ENCODE measurements at regions not wholly inside any gene's neighbourhood (a gene's known extent, or its start where the extent isn't known, plus 50 kb on each side); places are given as distances from the start of the nearest gene placed in this dataset.

DNA sequence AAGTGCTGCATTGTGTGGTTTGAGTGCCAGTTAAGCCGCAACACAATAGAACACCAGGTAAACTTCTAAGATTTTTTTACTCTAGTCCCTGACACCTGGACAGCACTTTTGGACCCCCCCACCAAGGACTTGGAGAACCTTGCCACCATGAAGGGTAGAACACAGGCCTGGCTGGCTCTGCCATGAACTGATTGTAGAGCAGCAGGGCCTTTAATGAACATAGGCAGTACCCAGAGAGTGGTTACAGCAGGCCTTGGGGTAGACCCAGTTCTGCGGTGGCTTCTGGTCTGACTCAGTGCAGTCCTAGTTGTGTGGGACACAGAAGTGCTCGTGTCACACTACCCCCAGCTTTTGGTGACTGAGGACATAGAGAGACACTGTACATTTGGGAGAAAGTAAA lies 648.3 kb downstream of the PCDH19 start (continued):
- TF ChIP-seq, protein P1, sequence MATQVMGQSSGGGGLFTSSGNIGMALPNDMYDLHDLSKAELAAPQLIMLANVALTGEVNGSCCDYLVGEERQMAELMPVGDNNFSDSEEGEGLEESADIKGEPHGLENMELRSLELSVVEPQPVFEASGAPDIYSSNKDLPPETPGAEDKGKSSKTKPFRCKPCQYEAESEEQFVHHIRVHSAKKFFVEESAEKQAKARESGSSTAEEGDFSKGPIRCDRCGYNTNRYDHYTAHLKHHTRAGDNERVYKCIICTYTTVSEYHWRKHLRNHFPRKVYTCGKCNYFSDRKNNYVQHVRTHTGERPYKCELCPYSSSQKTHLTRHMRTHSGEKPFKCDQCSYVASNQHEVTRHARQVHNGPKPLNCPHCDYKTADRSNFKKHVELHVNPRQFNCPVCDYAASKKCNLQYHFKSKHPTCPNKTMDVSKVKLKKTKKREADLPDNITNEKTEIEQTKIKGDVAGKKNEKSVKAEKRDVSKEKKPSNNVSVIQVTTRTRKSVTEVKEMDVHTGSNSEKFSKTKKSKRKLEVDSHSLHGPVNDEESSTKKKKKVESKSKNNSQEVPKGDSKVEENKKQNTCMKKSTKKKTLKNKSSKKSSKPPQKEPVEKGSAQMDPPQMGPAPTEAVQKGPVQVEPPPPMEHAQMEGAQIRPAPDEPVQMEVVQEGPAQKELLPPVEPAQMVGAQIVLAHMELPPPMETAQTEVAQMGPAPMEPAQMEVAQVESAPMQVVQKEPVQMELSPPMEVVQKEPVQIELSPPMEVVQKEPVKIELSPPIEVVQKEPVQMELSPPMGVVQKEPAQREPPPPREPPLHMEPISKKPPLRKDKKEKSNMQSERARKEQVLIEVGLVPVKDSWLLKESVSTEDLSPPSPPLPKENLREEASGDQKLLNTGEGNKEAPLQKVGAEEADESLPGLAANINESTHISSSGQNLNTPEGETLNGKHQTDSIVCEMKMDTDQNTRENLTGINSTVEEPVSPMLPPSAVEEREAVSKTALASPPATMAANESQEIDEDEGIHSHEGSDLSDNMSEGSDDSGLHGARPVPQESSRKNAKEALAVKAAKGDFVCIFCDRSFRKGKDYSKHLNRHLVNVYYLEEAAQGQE (IDR thresholded peaks at IDR 0.05; ENCODE audit: unreplicated experiment): no peak
- TF ChIP-seq CREB1 (CRISPR knock-in tag; IDR thresholded peaks at IDR 0.05; ENCODE audit: low read depth): no peak
- TF ChIP-seq EZH2 (IDR thresholded peaks at IDR 0.05; ENCODE audit: low read depth, unreplicated experiment): no peak
- no peak for TF ChIP-seq JUNB (IDR thresholded peaks at IDR 0.05; ENCODE audit: unreplicated experiment)
- TF ChIP-seq POLR2AphosphoS5 (IDR thresholded peaks at IDR 0.05; ENCODE audit: low read depth): no peak
- no peak for TF ChIP-seq STAT1 (IDR thresholded peaks at IDR 0.05; ENCODE audit: unreplicated experiment)

- no peak overlapping the region for H3K27ac ChIP-seq (ENCODE audit: low read depth)
- Mint-ChIP-seq H3K4me1 (peaks cover 9% of the 10 kb centered on the region; the same call in 2 of the 3 replicates), H3K9me3 (peaks cover 14% of the 10 kb centered on the region), H3K27ac (no peak overlapping the region), H3K4me3 (no peak overlapping the region), H3K36me3 (ENCODE audit: low read depth) (peaks cover 15% of the 10 kb centered on the region; the same call in 2 of the 3 replicates), H3K27me3 (ENCODE audit: insufficient read depth, low read depth, poor library complexity) (no peaks in the 10 kb centered on the region)
- TF ChIP-seq EZH2 (IDR thresholded peaks at IDR 0.05; ENCODE audit: low read depth, unreplicated experiment): no peak
- TF ChIP-seq, protein P1 (IDR thresholded peaks at IDR 0.05; ENCODE audit: unreplicated experiment): no peak
- no peak for TF ChIP-seq ZNF114 (CRISPR knock-in tag; IDR thresholded peaks at IDR 0.05)
- no peak for TF ChIP-seq NANOG (IDR thresholded peaks at IDR 0.05; ENCODE audit: borderline replicate concordance)
- TF ChIP-seq ZNF331 (CRISPR knock-in tag; IDR thresholded peaks at IDR 0.05; ENCODE audit: low read depth): no peak
- no peak for TF ChIP-seq EZH2phosphoT487 (IDR thresholded peaks at IDR 0.05; ENCODE audit: unreplicated experiment)
- no peak overlapping the region for H3K4me2 ChIP-seq
- no peaks in the 10 kb centered on the region for H3K27me3 ChIP-seq (ENCODE audit: insufficient read depth)
- no peaks in the 10 kb centered on the region for H3K4me1 ChIP-seq (ENCODE audit: insufficient read depth)
- ATAC-seq (no peak), DNase-seq (ENCODE audit: low spot score) (no peak)
- H4K20me1 ChIP-seq (replicated peaks; ENCODE audit: insufficient read depth): no peaks in the 10 kb centered on the region
- no peak overlapping the region for H2AFZ ChIP-seq
- no peak overlapping the region for H3K4me3 ChIP-seq
- H3K36me3 ChIP-seq (ENCODE audit: insufficient read depth): no peaks in the 10 kb centered on the region
- no peaks in the 10 kb centered on the region for H3K9me2 ChIP-seq (ENCODE audit: insufficient read depth)
- H3F3A ChIP-seq (replicated peaks; ENCODE audit: low read depth): no peaks in the 10 kb centered on the region
- no peaks in the 10 kb centered on the region for H3K79me2 ChIP-seq (replicated peaks; ENCODE audit: insufficient read depth)
Observed at GRCh38 chrX:99752776-99753175, 657.3 kb downstream of the PCDH19 start.

Measured in GM23338 (cell line).